Colonic mucosa (tissue), 4 donors: ENCODE measurements at regions not wholly inside any gene's neighbourhood (a gene's known extent, or its start where the extent isn't known, plus 50 kb on each side); places are given as distances from the start of the nearest gene placed in this dataset.

ENCODE experiments used
- DNase-seq: peaks from one replicate; pipeline ENCODE4 v3.0.0-alpha.2; 2020
- H3K27ac ChIP-seq: fragments of 200-600 bp; one replicate; pipeline ENCODE4 v1.8.0; 2021
- H3K27me3 ChIP-seq: fragments of 200-600 bp; one replicate; pipeline ENCODE4 v1.8.0; 2021
- H3K36me3 ChIP-seq: fragments of 200-600 bp; one replicate; pipeline ENCODE4 v1.8.0; 2021
- H3K4me1 ChIP-seq: fragments of 200-600 bp; one replicate; pipeline ENCODE4 v1.8.0; 2021; ENCODE audit warnings: mild to moderate bottlenecking
- H3K4me3 ChIP-seq: fragments of 200-600 bp; one replicate; pipeline ENCODE4 v1.8.0; 2021
- H3K9ac ChIP-seq, 2 donors: one replicate each; pipeline ENCODE4 v1.7.0; 2013; ENCODE audit warnings: control low read depth in 2 of 2, low read depth in 2 of 2, low read length in 2 of 2
- H3K9me3 ChIP-seq: fragments of 200-600 bp; one replicate; pipeline ENCODE4 v1.8.0; 2021
- CTCF ChIP-seq: fragments of 200-600 bp; IDR thresholded peaks from one replicate; pipeline ENCODE4 v1.8.0; 2022; ENCODE audit warnings: antibody characterized with exemption, mild to moderate bottlenecking
- intact Hi-C: fragments of 100-400 bp; cut with DNase I; formaldehyde crosslinking; loops from one replicate; pipeline ENCODE4 v1.14.1; 2022
- donor health status: healthy.
- donor health status: DM: no; HTN: no; CAD: no.
- donor health status: DM: no; HTN: no; CAD: no.

GRCh38 chr5:3032513-3032912 is 281.0 kb upstream of the IRX2 start:
- DNase-seq = no peak
- no peak overlapping the region for H3K27ac ChIP-seq
- H3K27me3 ChIP-seq = no peaks in the 10 kb centered on the region
- intact Hi-C loops = no loop called here
- no peaks in the 10 kb centered on the region for H3K9me3 ChIP-seq
- H3K4me3 ChIP-seq = no peak overlapping the region
- no peak overlapping the region for H3K9ac ChIP-seq
- H3K36me3 ChIP-seq = no peaks in the 10 kb centered on the region
- H3K4me1 ChIP-seq = no peaks in the 10 kb centered on the region
- no peak for TF ChIP-seq CTCF

- no peak for TF ChIP-seq CTCF
These were observed 280.4 kb upstream of the IRX2 start for GRCh38 chr5:3031733-3032378.

GRCh38 chr5:3030511-3031165 is 279.2 kb upstream of the IRX2 start:
- no peak overlapping the region for H3K4me3 ChIP-seq
- no peaks in the 10 kb centered on the region for H3K27me3 ChIP-seq
- H3K9me3 ChIP-seq = no peaks in the 10 kb centered on the region
- no peaks in the 10 kb centered on the region for H3K36me3 ChIP-seq
- intact Hi-C loops = no loop called here
- H3K9ac ChIP-seq = no peak overlapping the region
- TF ChIP-seq CTCF = no peak
- H3K27ac ChIP-seq = no peak overlapping the region
- DNase-seq = no peak
- no peaks in the 10 kb centered on the region for H3K4me1 ChIP-seq

More at GRCh38 chr5:3031733-3032378, 280.4 kb upstream of the IRX2 start:
- Histone ChIP-seq H3K4me1 (no peaks in the 10 kb centered on the region), H3K9ac (no peak overlapping the region), H3K27ac (no peak overlapping the region), H3K36me3 (no peaks in the 10 kb centered on the region), H3K9me3 (no peaks in the 10 kb centered on the region), H3K4me3 (no peak overlapping the region), H3K27me3 (no peaks in the 10 kb centered on the region)
- intact Hi-C loops = no loop called here
- no peak for DNase-seq

- no peaks in the 10 kb centered on the region for H3K36me3 ChIP-seq
- no peak for DNase-seq
- H3K9ac ChIP-seq = no peak overlapping the region
- no peak for TF ChIP-seq CTCF
- no peaks in the 10 kb centered on the region for H3K9me3 ChIP-seq
- H3K27me3 ChIP-seq = no peaks in the 10 kb centered on the region
- intact Hi-C loops = no loop called here
- no peak overlapping the region for H3K4me3 ChIP-seq
- H3K4me1 ChIP-seq = no peaks in the 10 kb centered on the region
- H3K27ac ChIP-seq = no peak overlapping the region
These were observed 277.9 kb upstream of the IRX2 start for GRCh38 chr5:3029396-3029795.

- intact Hi-C loops = no loop called here
- H3K9ac ChIP-seq = no peak overlapping the region
- H3K4me3 ChIP-seq = no peak overlapping the region
- H3K27me3 ChIP-seq = no peaks in the 10 kb centered on the region
- no peak overlapping the region for H3K27ac ChIP-seq
- no peaks in the 10 kb centered on the region for H3K9me3 ChIP-seq
- DNase-seq = no peak
- no peaks in the 10 kb centered on the region for H3K36me3 ChIP-seq
- H3K4me1 ChIP-seq = no peaks in the 10 kb centered on the region
- TF ChIP-seq CTCF = no peak
These were observed 276.6 kb upstream of the IRX2 start for GRCh38 chr5:3027866-3028635.
